CD14-positive monocyte (primary cell): ENCODE measurements at regions not wholly inside any gene's neighbourhood (a gene's known extent, or its start where the extent isn't known, plus 50 kb on each side); places are given as distances from the start of the nearest gene placed in this dataset.

Experiments used
- DNase-seq, 3 donors: peaks; one replicate each; pipeline ENCODE4 v3.0.0-alpha.2; 2011 to 2022
- H2AFZ ChIP-seq: 2 replicates; pipeline ENCODE4 v1.6.0; 2012; ENCODE audit warnings: mild to moderate bottlenecking, low read depth, low read length, inconsistent platforms; ENCODE audit not compliant: insufficient read depth, poor library complexity, severe bottlenecking
- H3K27ac ChIP-seq, 2 donors: 1 replicate in 1 of 2; 2 replicates in 1 of 2; pipeline ENCODE4 v1.5.1; 2012 to 2013; ENCODE audit warnings: low read length in 2 of 2, control low read depth in 1 of 2, inconsistent platforms in 1 of 2, low read depth in 1 of 2, mild to moderate bottlenecking in 1 of 2
- H3K27me3 ChIP-seq, 2 donors: one replicate each; pipeline versions ENCODE4 v1.6.0 to v1.6.1; 2011 to 2013; ENCODE audit warnings: low read length in 2 of 2; ENCODE audit not compliant: control insufficient read depth in 2 of 2, insufficient read depth in 2 of 2
- H3K36me3 ChIP-seq, 2 donors: replicated peaks in 1 of 2; 1 replicate in 1 of 2; 2 replicates in 1 of 2; pipeline versions ENCODE4 v1.5.1 to v1.6.1; 2012 to 2013; ENCODE audit warnings: low read length in 2 of 2, control low read depth in 1 of 2, inconsistent platforms in 1 of 2, mild to moderate bottlenecking in 1 of 2; ENCODE audit not compliant: insufficient read depth in 2 of 2, control insufficient read depth in 1 of 2
- H3K4me1 ChIP-seq, 2 donors: 1 replicate in 1 of 2; 2 replicates in 1 of 2; pipeline versions ENCODE4 v1.5.1 to v1.6.1; 2012 to 2013; ENCODE audit warnings: low read length in 2 of 2, control low read depth in 1 of 2, inconsistent platforms in 1 of 2, mild to moderate bottlenecking in 1 of 2, moderate library complexity in 1 of 2; ENCODE audit not compliant: insufficient read depth in 2 of 2, control insufficient read depth in 1 of 2
- H3K4me2 ChIP-seq: replicated peaks from 2 replicates; pipeline ENCODE3; 2012; ENCODE audit warnings: low read length, moderate library complexity, mild to moderate bottlenecking; ENCODE audit not compliant: poor library complexity, severe bottlenecking; ENCODE audit errors: extremely low read depth
- H3K4me3 ChIP-seq, 3 experiments: fragments of 200-600 bp in 1 of 3; sonication (generic) in 1 of 3; replicated peaks in 1 of 3; 1 replicate in 2 of 3; 2 replicates in 1 of 3; pipeline ENCODE4 v1.5.1; 2011 to 2013; ENCODE audit warnings: low read length in 3 of 3, mild to moderate bottlenecking in 3 of 3, control low read depth in 2 of 3, low read depth in 2 of 3, inconsistent platforms in 1 of 3, moderate library complexity in 1 of 3
- H3K79me2 ChIP-seq: 2 replicates; pipeline ENCODE4 v1.6.0; 2012; ENCODE audit warnings: mild to moderate bottlenecking, control low read depth, inconsistent platforms, low read length, moderate library complexity; ENCODE audit not compliant: insufficient read depth
- H3K9ac ChIP-seq: 2 replicates; pipeline ENCODE4 v1.6.0; 2017; ENCODE audit warnings: low read length, mild to moderate bottlenecking; ENCODE audit not compliant: insufficient read depth, poor library complexity, severe bottlenecking
- H3K9me3 ChIP-seq, 2 donors: replicated peaks in 1 of 2; 1 replicate in 1 of 2; 2 replicates in 1 of 2; pipeline versions ENCODE4 v1.5.1 to v1.6.1; 2012 to 2013; ENCODE audit warnings: low read length in 2 of 2, control low read depth in 1 of 2; ENCODE audit not compliant: control insufficient read depth in 1 of 2, insufficient read depth in 1 of 2
- H4K20me1 ChIP-seq: 2 replicates; pipeline ENCODE4 v1.6.0; 2012; ENCODE audit warnings: mild to moderate bottlenecking, low read length, control low read depth, moderate library complexity; ENCODE audit not compliant: insufficient read depth
- H3K27ac Mint-ChIP-seq, 7 donors: one replicate each; pipeline ENCODE4 v1.8.0; 2020; ENCODE audit warnings: mild to moderate bottlenecking in 7 of 7, mixed read lengths in 7 of 7, moderate library complexity in 6 of 7, inconsistent platforms in 2 of 7
- H3K27me3 Mint-ChIP-seq, 3 donors: one replicate each; pipeline ENCODE4 v1.8.0; 2021 to 2022; ENCODE audit warnings: low read depth in 3 of 3, mild to moderate bottlenecking in 3 of 3, mixed read lengths in 3 of 3, moderate library complexity in 3 of 3, inconsistent platforms in 1 of 3
- H3K36me3 Mint-ChIP-seq, 2 donors: one replicate each; pipeline ENCODE4 v1.8.0; 2020; ENCODE audit warnings: mixed read lengths in 2 of 2, inconsistent platforms in 1 of 2, mild to moderate bottlenecking in 1 of 2
- H3K4me1 Mint-ChIP-seq: one replicate; pipeline ENCODE4 v1.8.0; 2020; ENCODE audit warnings: mild to moderate bottlenecking, mixed read lengths
- H3K4me3 Mint-ChIP-seq, 2 donors: one replicate each; pipeline ENCODE4 v1.8.0; 2020; ENCODE audit warnings: mild to moderate bottlenecking in 2 of 2, mixed read lengths in 2 of 2, moderate library complexity in 1 of 2
- H3K9me3 Mint-ChIP-seq, 7 donors: one replicate each; pipeline ENCODE4 v1.8.0; 2020 to 2022; ENCODE audit warnings: mixed read lengths in 7 of 7, mild to moderate bottlenecking in 6 of 7, moderate library complexity in 6 of 7, inconsistent platforms in 2 of 7
- CTCF ChIP-seq: fragments of 200-600 bp; IDR thresholded peaks from one replicate; pipeline ENCODE4 v1.8.0; 2022; ENCODE audit warnings: antibody characterized with exemption, mild to moderate bottlenecking
- intact Hi-C, 2 donors: fragments of 100-400 bp; cut with micrococcal nuclease; formaldehyde crosslinking; loops; one replicate each; pipeline versions ENCODE4 v1.15.0 to v1.15.1; 2023

GRCh38 chr10:78118591-78118990 is 84.9 kb downstream of the RPS24 start:
- peaks cover 2 to 9% (median 3%) of the 10 kb centered on the region in 3 donors for H3K27me3 Mint-ChIP-seq
- no peak overlapping the region for H3K4me3 Mint-ChIP-seq
- no peak for TF ChIP-seq CTCF

DNA sequence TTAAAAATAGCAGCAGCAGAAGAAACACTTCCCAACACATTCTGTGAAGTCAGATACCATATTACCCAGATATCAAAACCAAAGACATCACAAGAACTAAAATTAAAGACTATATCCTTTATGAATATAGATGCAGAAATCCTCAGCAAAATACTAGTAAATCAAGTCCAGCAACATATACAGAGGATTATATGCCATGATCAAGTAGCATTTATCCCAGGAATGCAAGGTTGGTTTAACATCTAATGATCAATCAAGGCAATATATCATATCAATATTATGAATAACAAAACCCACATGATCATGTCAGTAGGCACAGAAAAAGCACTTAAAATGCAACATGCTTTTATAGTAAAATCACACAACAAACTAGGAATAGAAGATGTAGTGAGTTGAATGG is 88.1 kb downstream of the RPS24 start:
- Mint-ChIP-seq H3K27me3 (peaks cover 1 to 7% (median 1%) of the 10 kb centered on the region in 3 donors), H3K9me3 (peaks cover 8 to 37% (median 16%) of the 10 kb centered on the region in 7 donors), H3K27ac (no peak overlapping the region), H3K4me3 (no peak overlapping the region), H3K4me1 (no peaks in the 10 kb centered on the region), H3K36me3 (no peaks in the 10 kb centered on the region)
- H3K9me3 ChIP-seq = peaks cover 6 to 11% of the 10 kb centered on the region in 2 donors
- H3K4me2 ChIP-seq = no peak overlapping the region
- no peak overlapping the region for H3K9ac ChIP-seq
- no peak overlapping the region for H3K4me3 ChIP-seq
- H2AFZ ChIP-seq = no peak overlapping the region
- H3K27me3 ChIP-seq = no peaks in the 10 kb centered on the region
- H3K36me3 ChIP-seq = no peaks in the 10 kb centered on the region
- no peak for DNase-seq
- H4K20me1 ChIP-seq = no peaks in the 10 kb centered on the region
- intact Hi-C loops = no loop called here
- TF ChIP-seq CTCF = no peak
- no peaks in the 10 kb centered on the region for H3K79me2 ChIP-seq
- H3K27ac ChIP-seq = no peak overlapping the region
- no peaks in the 10 kb centered on the region for H3K4me1 ChIP-seq

More at GRCh38 chr10:78118591-78118990, 84.9 kb downstream of the RPS24 start:
- H2AFZ ChIP-seq = no peak overlapping the region
- H3K9ac ChIP-seq = no peak overlapping the region
- H3K27ac Mint-ChIP-seq = no peak overlapping the region
- H3K4me2 ChIP-seq = no peak overlapping the region
- no peak overlapping the region for H3K27ac ChIP-seq
- DNase-seq = no peak
- H3K9me3 ChIP-seq = peaks cover 6 to 11% of the 10 kb centered on the region in 2 donors
- H4K20me1 ChIP-seq = no peaks in the 10 kb centered on the region
- intact Hi-C loops = no loop called here
- no peaks in the 10 kb centered on the region for H3K4me1 ChIP-seq
- H3K4me3 ChIP-seq = no peak overlapping the region
- no peaks in the 10 kb centered on the region for H3K4me1 Mint-ChIP-seq
- peaks cover 2 to 3% of the 10 kb centered on the region in 2 donors for H3K27me3 ChIP-seq
- H3K36me3 Mint-ChIP-seq = no peaks in the 10 kb centered on the region
- H3K36me3 ChIP-seq = no peaks in the 10 kb centered on the region
- no peaks in the 10 kb centered on the region for H3K79me2 ChIP-seq
- H3K9me3 Mint-ChIP-seq = peaks cover 7 to 34% (median 18%) of the 10 kb centered on the region in 7 donors
